Heart left ventricle (tissue), 16 donors: ENCODE measurements at regions not wholly inside any gene's neighbourhood (a gene's known extent, or its start where the extent isn't known, plus 50 kb on each side); places are given as distances from the start of the nearest gene placed in this dataset.

Experiments used
- ATAC-seq, 4 donors: fragments of 200-7000 bp; cut with Tn5 transposase; one replicate each; pipeline ENCODE4 v1.9.1; 2020 to 2022; ENCODE audit warnings: moderate library complexity in 4 of 4, mild to moderate bottlenecking in 3 of 4, moderate number of reproducible peaks in 1 of 4
- DNase-seq, 5 donors: peaks; one replicate each; pipeline ENCODE4 v3.0.0-alpha.2; 2020
- H3K27ac ChIP-seq, 12 donors: fragments of 200-600 bp; sonication (generic) in 4 of 12; one replicate each; pipeline versions ENCODE4 v1.5.0 to v1.8.0; 2016 to 2022; ENCODE audit warnings: mild to moderate bottlenecking in 2 of 12
- H3K27me3 ChIP-seq, 9 donors: fragments of 200-600 bp; sonication (generic) in 2 of 9; one replicate each; pipeline versions ENCODE4 v1.5.1 to v1.8.0; 2016 to 2022; ENCODE audit warnings: mild to moderate bottlenecking in 3 of 9
- H3K36me3 ChIP-seq, 9 donors: fragments of 200-600 bp; sonication (generic) in 2 of 9; one replicate each; pipeline versions ENCODE4 v1.5.0 to v1.8.0; 2018 to 2022; ENCODE audit warnings: mild to moderate bottlenecking in 2 of 9
- H3K4me1 ChIP-seq, 12 donors: fragments of 200-600 bp; sonication (generic) in 4 of 12; one replicate each; pipeline versions ENCODE4 v1.5.0 to v1.8.0; 2016 to 2022; ENCODE audit warnings: mild to moderate bottlenecking in 3 of 12
- H3K4me3 ChIP-seq, 12 donors: fragments of 200-600 bp; sonication (generic) in 4 of 12; one replicate each; pipeline versions ENCODE4 v1.5.0 to v1.8.0; 2017 to 2022; ENCODE audit warnings: mild to moderate bottlenecking in 9 of 12, moderate library complexity in 4 of 12
- H3K9me3 ChIP-seq, 12 donors: fragments of 200-600 bp; sonication (generic) in 4 of 12; one replicate each; pipeline versions ENCODE4 v1.5.0 to v1.8.0; 2016 to 2022; ENCODE audit warnings: mild to moderate bottlenecking in 1 of 12
- POLR2A ChIP-seq, 2 donors: fragments of 450-650 bp; IDR thresholded peaks; one replicate each; pipeline ENCODE4 v1.6.1; 2017; ENCODE audit warnings: antibody characterized with exemption in 2 of 2, mild to moderate bottlenecking in 2 of 2, moderate library complexity in 2 of 2
- WGBS, 4 donors: extraction: QIAGEN DNeasy Blood & Tissue Kit in 2 of 4; methylation state at CpG; one replicate each; pipeline versions ENCODE4 v1.1.5 to v1.1.7; 2013 to 2018; 5-methylcytosine and 5-hydroxymethylcytosine counted together
- intact Hi-C, 10 donors: fragments of 100-400 bp; cut with DNase I; formaldehyde crosslinking; loops; one replicate each; pipeline versions ENCODE4 v1.11.1 to v1.14.2; 2022
- TF ChIP-seq, protein P1 (sequence below), 12 donors: fragments of 200-600 bp; sonication (generic) in 4 of 12; IDR thresholded peaks; one replicate each; pipeline versions ENCODE4 v1.5.0 to v1.8.0; 2018 to 2022; ENCODE audit warnings: antibody characterized with exemption in 12 of 12, mild to moderate bottlenecking in 5 of 12
- donor health status: ischemic (EF 13 %, LVEDD 7.1; RV severe dilation, severe dysfunction).
- donor health status: healthy with polysubstance abuse.
- donor health status: DM: no; HTN: yes; CAD: no.
- donor health status: DM: no; HTN: no; CAD: no.
- donor health status: ischemic (EF 25% LVEDD 6.9; RV normal size, moderate dysfunction).
- donor health status: ischemic (EF 25% LVEDD 5.7; RV mildly dilated, moderate dysfunction).
- donor health status: healthy.
- donor health status: DM: yes; HTN: yes; CAD: no.
- donor health status: ischemic (EF 35%, LVEDD 5.7; RV mildly dilated, moderate dysfunction).
- donor health status: nonischemic (EF 11% LVEDD 7.7; RV severe dilation, severe dysfunction).
- donor health status: DM: yes; HTN: yes; CAD: no.
- donor health status: PGD.
- donor health status: ischemic (EF 29% LVEDD 5.4; RV normal size, mild dysfunction).
- donor health status: nonischemic (EF 23%, LVEDD 6.1; RV moderate dilation, normal function).

DNA sequence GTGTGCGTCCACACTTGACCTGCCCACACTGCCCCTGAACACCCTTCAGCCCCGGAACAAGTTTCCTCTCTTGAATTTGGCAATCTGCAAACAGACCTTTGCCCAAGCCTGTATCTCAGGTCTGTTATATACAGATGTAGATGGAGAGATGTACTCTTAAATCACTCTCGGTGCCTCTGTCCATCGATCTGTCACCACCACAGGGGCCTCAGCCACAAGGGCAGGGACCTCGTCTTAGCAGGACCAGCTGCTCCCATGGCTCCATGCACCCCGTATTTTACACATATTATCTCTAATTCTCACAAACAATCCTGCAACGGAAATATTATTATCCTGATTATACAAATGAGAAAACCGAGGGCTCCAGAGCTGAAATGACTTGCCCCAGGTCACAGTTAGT, 313.4 kb downstream of the BCL11B start:
- ATAC-seq (no peak), DNase-seq (no peak)
- no peak for TF ChIP-seq POLR2A (IDR thresholded peaks at IDR 0.05)
- TF ChIP-seq, protein P1, sequence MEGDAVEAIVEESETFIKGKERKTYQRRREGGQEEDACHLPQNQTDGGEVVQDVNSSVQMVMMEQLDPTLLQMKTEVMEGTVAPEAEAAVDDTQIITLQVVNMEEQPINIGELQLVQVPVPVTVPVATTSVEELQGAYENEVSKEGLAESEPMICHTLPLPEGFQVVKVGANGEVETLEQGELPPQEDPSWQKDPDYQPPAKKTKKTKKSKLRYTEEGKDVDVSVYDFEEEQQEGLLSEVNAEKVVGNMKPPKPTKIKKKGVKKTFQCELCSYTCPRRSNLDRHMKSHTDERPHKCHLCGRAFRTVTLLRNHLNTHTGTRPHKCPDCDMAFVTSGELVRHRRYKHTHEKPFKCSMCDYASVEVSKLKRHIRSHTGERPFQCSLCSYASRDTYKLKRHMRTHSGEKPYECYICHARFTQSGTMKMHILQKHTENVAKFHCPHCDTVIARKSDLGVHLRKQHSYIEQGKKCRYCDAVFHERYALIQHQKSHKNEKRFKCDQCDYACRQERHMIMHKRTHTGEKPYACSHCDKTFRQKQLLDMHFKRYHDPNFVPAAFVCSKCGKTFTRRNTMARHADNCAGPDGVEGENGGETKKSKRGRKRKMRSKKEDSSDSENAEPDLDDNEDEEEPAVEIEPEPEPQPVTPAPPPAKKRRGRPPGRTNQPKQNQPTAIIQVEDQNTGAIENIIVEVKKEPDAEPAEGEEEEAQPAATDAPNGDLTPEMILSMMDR (IDR thresholded peaks at IDR 0.05): no peak
- no peak overlapping the region for H3K27ac ChIP-seq
- 70 to 76% (median 75%) methylated on average over 8 of the region's 8 CpGs for WGBS, 4 donors
- H3K4me1 ChIP-seq: peaks cover 0 to 6% (median 0%) of the 10 kb centered on the region in 12 donors
- intact Hi-C loops: no loop called here
- H3K27me3 ChIP-seq: peaks cover 0 to 9% (median 0%) of the 10 kb centered on the region in 9 donors
- no peaks in the 10 kb centered on the region for H3K36me3 ChIP-seq
- no peaks in the 10 kb centered on the region for H3K9me3 ChIP-seq
- H3K4me3 ChIP-seq: no peak overlapping the region

DNA sequence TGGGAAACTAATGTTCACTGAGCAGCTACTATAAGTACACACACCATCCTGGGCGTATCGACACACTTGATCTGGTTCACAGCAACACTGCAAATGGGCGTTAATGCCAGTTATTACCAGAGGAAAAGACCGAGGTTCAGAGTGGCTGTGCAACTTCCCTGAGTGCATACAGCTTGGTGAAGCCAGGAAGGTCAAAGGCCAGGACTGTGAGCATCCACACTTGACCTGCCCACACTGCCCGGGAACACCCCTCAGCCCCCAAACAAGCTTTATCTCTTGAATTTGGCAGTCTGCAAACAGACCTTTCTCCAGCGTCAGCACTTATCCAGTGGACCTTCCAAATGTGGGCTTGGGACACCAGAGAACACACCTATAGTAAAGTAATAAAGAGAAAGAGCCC, 312.6 kb downstream of the BCL11B start:
- H3K27ac ChIP-seq: no peak overlapping the region
- no peak for DNase-seq
- no peak for TF ChIP-seq POLR2A (IDR thresholded peaks at IDR 0.05)
- TF ChIP-seq, protein P1 (IDR thresholded peaks at IDR 0.05): no peak
- no peak overlapping the region for H3K4me3 ChIP-seq
- peaks cover 0 to 6% (median 0%) of the 10 kb centered on the region in 12 donors for H3K4me1 ChIP-seq
- 69 to 75% (median 73%) methylated on average over 6 of the region's 6 CpGs for WGBS, 4 donors
- ATAC-seq: no peak
- H3K36me3 ChIP-seq: no peaks in the 10 kb centered on the region
- no peaks in the 10 kb centered on the region for H3K9me3 ChIP-seq
- peaks cover 0 to 9% (median 0%) of the 10 kb centered on the region in 9 donors for H3K27me3 ChIP-seq
- intact Hi-C loops: no loop called here

DNA sequence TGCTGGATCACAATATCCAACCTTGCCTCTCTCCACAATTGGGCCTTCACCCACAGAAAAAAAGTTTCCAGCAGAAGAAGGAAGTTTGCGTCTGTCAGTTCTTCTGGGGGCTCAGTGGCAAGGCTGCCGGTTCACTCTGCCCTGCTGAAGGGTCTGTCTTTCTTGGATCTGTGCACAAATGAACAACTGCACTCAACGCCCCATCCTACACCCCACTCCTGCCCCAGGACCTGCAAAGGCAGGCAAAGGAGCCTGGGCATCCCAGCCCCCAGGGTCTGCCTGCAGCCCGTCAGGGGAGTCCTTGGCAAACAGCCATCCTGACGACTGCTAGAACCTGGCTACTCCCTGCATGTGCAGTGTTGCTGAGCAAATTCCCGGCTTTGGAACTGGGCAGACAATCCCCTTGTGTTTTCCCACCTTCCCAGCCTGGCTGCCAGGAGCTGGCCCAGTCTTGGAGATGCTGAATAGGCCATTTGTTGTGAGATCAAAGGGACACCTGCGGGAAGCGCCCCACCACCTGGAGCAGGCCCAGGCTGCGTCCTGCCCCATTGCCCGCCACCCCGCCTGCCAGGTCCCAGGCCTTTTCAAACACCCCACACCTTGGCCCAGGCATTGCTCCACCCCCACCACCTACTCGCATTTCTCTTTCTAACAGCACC, 311.9 kb downstream of the BCL11B start:
- no peak for TF ChIP-seq POLR2A (IDR thresholded peaks at IDR 0.05)
- TF ChIP-seq, protein P1 (IDR thresholded peaks at IDR 0.05): no peak
- no peaks in the 10 kb centered on the region for H3K36me3 ChIP-seq
- peaks cover 0 to 6% (median 0%) of the 10 kb centered on the region in 12 donors for H3K4me1 ChIP-seq
- no peak overlapping the region for H3K27ac ChIP-seq
- ATAC-seq (no peak), DNase-seq (no peak)
- intact Hi-C loops: no loop called here
- WGBS, 4 donors: 65 to 71% (median 68%) methylated on average over 12 of the region's 12 CpGs
- H3K27me3 ChIP-seq: peaks cover 0 to 9% (median 0%) of the 10 kb centered on the region in 9 donors
- no peak overlapping the region for H3K4me3 ChIP-seq
- H3K9me3 ChIP-seq: no peaks in the 10 kb centered on the region

DNA sequence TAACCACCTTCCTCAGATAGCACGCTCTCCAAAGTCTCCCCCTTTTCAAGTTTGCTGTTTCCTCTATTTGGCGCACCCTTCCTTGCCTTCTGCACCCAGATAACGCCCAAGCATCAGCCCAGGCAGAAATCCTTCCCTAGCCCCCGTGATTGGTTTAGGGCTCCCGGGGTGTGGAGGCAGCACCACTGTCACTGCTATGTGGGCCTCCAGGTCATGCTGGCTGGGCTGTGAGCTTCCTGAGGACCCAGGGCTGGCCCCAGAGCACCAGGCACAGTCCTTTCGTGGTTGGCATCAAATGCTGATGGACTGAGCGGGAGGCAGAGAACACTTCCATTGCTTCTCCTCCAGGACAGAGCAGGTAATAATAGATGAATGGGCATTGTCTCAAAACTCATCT, 311.4 kb downstream of the BCL11B start:
- TF ChIP-seq POLR2A (IDR thresholded peaks at IDR 0.05): no peak
- Histone ChIP-seq H3K9me3 (no peaks in the 10 kb centered on the region), H3K27ac (no peak overlapping the region), H3K36me3 (no peaks in the 10 kb centered on the region), H3K4me3 (no peak overlapping the region), H3K4me1 (peaks cover 0 to 6% (median 0%) of the 10 kb centered on the region in 12 donors), H3K27me3 (peaks cover 0 to 9% (median 0%) of the 10 kb centered on the region in 9 donors)
- intact Hi-C loops: no loop called here
- 79 to 87% (median 83%) methylated on average over 6 to 7 of the region's 7 CpGs for WGBS, 4 donors
- ATAC-seq (no peak), DNase-seq (no peak)

DNA sequence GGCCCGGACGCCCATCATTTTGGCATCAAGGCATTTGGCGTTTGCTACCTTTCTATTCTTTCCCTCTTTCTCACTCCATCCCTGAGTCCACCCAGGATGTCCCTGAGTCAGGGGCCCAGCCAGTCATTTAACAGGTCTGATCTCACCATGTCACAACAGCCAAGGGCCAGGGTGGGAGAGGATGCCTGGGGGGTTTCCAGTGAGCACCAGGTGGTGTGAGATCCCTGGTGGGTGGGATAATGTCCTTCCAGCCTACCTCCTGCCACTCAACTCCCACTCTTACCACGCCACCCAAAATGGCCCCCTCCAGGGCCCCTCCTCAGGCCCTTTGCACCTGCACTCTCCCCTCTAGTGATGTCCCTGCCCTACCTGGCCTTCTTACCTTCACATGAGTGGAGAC, 310.8 kb downstream of the BCL11B start:
- Histone ChIP-seq H3K4me3 (no peak overlapping the region), H3K27me3 (peaks cover 0 to 9% (median 0%) of the 10 kb centered on the region in 9 donors), H3K4me1 (peaks cover 0 to 6% (median 0%) of the 10 kb centered on the region in 12 donors), H3K27ac (no peak overlapping the region), H3K36me3 (no peaks in the 10 kb centered on the region), H3K9me3 (no peaks in the 10 kb centered on the region)
- ATAC-seq: no peak
- intact Hi-C loops: no loop called here
- WGBS, 4 donors: 82 to 96% (median 86%) methylated on average over 4 of the region's 4 CpGs
- DNase-seq: no peak
- TF ChIP-seq, protein P1 (IDR thresholded peaks at IDR 0.05): no peak
- no peak for TF ChIP-seq POLR2A (IDR thresholded peaks at IDR 0.05)
